HG03095 (cell line): ENCODE measurements at regions not wholly inside any gene's neighbourhood (a gene's known extent, or its start where the extent isn't known, plus 50 kb on each side); places are given as distances from the start of the nearest gene placed in this dataset.
"Not testable (repeated sequence)": the region's sequence is repeated elsewhere in the genome, so short reads cannot be mapped to it uniquely, and the experiment has no call there.

Experiments
- ATAC-seq: cut with Tn5 transposase; IDR thresholded peaks from one replicate; pipeline ENCODE4 v1.9.1; 2021; ENCODE audit warnings: moderate library complexity; ENCODE audit not compliant: unreplicated experiment

- ATAC-seq, result no peak
Measured at GRCh38 chr12:68984796-68985573, 52.0 kb upstream of the CPM start.

DNA sequence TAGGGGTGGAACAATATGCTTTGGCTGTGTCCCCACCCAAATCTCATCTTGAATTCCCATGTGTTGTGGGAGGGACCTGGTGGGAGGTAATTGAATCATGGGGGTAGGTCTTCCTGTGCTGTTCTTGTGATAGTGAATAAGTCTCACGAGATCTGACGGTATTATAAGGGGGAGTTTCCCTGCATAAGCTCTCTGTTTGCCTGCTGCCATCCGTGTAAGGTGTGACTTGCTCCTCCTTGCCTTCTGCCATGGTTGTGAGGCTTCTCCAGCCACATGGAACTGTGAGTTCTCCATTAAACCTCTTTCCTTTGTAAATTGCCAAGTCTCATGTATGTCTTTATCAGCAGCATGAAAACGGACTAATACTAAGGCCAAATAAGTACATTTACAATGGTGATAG is 64.6 kb upstream of the CPM start:
- not testable (repeated sequence) for ATAC-seq

DNA sequence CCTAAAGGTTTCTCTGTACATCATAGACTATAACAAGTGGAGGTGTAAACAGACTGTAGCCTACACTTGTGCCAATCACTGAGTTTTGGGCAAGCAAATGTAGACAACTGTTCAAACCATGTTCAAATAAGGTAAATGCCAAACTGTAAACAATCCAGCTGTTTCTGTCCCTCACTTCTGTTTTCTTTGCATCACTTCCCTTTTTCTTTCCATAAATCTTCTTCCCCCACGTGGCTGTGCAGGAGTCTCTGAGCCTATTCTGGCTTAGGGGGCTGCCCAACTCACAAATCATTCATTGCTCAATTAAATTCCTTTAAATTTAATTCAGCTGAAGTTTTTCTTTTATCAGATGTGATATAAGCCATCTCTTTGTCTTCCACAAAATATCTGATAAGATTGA is 65.1 kb upstream of the CPM start:
- ATAC-seq, result no peak

DNA sequence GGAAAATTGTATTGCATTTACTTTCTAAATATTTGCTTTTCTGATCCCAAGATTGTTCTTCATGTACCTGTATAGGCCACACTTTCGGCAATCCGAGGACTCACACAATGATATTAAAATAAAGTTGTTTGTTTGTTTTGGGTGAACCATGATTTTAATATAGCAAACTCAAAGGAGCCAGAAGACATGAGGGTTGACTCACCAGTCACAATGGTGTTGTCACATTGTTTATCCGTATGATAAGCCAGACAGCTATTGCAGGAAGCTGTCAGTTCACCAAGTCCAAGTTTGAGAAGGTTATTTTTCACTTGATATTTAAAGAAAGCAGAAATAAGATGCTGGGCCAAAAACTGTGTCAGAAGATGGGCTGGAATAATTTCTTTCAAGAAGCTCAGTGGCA is 67.1 kb upstream of the CPM start:
- ATAC-seq, result no peak

DNA sequence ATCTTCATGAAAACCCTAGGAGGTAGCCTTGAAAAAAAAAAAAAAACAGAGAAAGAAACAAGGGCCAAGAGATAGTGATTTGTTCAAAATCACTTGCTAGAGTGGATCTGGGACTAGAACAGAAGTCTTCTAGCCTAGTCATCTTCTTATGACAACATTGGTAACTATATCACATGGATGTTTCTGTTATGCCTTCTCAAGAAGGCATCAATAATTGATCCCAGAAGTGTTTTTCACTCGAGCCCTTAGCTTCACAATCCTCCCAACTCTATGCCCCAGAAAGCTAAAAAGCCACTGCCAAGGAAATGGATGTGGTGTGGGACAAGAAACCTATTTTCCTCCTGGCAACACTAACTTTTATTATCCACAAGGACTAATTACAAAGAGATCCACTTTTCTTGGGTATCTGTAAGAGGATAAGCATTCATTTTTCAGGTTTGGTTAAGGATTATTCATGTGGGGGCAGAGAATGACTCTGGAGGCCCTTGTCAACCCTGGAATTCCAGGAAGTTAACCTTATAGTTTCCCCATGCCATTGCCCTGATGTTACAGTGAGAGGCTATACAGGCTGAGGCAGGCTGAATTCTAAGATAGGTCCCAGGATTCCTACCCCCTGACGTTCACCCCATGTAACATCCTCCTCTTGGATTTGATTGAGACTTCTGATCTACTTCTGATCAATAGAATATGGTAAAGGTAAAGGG is 67.7 kb upstream of the CPM start:
- no peak for ATAC-seq

GRCh38 chr12:69001251-69001650 is 68.3 kb upstream of the CPM start:
- no peak for ATAC-seq

DNA sequence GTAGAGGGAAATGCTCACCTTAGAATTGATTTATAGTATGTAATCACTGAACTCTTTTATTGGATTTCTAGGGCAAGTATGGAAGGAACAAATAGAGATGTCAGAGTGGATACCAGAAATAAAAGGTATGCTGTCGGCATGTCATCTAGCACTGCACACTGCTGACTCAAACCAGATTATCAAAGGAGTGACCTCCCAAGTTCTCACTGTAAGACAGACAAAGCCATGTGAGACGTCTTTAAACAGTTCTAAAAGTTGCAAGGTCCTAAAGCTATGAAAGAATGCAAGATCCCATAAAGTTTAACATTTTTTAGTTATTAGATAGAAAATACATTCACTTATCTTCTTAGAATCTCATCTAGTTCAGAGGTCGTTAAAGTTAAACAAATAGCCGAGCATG is 70.0 kb upstream of the CPM start:
- ATAC-seq, result no peak

GRCh38 chr12:69003991-69004390 is 71.0 kb upstream of the CPM start:
- no peak for ATAC-seq

DNA sequence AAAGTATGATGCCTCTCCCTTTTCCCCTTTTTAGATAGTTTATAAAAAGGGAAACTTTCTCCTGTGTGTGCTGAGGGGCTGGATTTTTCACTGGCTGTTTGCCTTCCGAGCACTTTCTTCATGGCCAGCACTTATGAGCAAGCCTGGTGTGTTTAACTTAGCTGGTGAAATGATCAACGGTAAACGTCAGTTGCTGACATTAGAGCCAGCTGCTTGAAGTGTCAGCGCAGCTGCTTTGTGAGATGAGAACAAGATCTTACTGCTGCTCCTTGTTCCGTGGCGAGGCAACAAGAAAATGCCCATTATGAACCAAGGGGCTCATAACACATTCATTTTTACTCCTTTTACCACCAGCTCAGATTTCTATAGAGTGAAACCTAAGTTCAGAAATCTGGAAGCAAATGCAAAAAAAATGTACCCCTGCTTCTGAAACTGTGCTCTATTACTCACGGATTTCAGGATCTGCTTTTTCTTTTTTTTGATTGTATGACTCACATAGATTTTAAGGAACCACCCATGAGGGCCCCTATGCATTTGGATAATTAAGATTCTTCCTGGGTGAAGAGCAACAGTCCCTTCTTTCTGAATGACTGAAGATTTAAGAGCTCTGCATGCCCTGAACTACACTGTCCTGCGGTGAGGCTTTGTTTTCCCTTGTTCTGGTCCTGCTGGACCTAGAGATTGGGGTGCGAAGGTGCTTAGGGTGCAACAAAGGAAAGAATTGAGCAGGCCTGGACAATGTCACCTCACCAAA is 74.3 kb upstream of the CPM start:
- no peak for ATAC-seq

GRCh38 chr12:69007855-69008351 is 74.9 kb upstream of the CPM start:
- ATAC-seq, result no peak

GRCh38 chr12:69008520-69008919 is 75.5 kb upstream of the CPM start:
- no peak for ATAC-seq

DNA sequence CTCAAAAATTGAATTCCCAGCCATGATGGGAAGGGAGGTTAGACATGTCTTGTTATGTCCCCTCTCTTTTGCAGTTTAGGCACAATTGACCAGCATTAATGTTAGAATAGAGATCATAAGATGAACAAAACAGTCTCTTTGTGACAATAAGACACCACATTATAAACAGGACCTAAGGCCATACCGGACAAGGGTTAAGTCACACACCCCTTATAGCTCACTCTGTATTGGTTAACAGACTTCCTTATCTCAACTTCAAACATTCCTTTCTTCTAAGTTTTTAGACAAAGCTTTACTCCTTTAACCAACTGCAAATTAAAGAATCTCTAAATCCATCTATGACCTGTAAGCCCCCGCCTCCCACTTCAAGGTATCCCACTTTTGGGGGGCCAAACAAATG is 81.1 kb upstream of the CPM start:
- no peak for ATAC-seq

DNA sequence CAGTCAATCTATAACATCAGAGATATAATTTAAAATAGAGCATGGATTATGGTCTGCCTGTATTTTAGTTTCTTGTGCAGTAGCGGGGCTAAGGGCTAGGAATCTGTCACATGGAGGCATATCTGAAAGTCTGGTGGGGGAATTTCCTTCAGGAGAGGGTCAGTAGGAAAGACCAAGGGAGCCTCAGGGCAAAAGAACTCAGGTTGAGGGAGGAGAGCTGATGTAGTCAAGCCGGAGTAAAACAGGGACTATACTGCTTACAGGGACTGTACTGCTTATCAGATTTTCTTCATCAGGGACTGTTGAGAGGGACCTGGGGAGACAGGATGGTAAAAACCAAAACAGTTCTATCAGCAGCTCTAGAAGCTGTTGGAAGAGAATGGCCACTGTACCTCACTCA is 82.0 kb upstream of the CPM start:
- ATAC-seq, result no peak

DNA sequence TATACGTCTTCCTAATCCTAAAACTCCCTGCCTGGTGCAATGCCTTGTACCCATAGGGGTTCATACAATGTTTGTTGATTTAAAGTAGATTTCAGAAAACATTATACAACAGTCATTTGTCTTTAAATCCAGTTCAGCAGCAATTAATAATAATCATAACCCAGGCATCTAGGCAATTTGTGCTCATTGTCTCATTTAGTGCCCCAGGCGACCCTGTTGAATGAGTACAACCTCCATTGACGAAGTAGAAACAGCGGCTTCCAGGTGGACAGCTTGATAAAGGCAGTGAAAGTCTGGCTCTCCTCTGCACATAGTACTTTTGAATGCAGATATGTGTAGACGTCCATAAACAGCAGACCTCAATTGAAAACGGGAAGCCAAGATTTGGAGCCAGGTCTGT is 82.9 kb upstream of the CPM start:
- ATAC-seq, result no peak

GRCh38 chr12:69019082-69019481 is 86.1 kb upstream of the CPM start:
- ATAC-seq, result no peak

- no peak for ATAC-seq
Measured at GRCh38 chr12:69019910-69020309, 86.9 kb upstream of the CPM start.

- ATAC-seq, result no peak
Measured at GRCh38 chr12:69022674-69023073, 89.7 kb upstream of the CPM start.

DNA sequence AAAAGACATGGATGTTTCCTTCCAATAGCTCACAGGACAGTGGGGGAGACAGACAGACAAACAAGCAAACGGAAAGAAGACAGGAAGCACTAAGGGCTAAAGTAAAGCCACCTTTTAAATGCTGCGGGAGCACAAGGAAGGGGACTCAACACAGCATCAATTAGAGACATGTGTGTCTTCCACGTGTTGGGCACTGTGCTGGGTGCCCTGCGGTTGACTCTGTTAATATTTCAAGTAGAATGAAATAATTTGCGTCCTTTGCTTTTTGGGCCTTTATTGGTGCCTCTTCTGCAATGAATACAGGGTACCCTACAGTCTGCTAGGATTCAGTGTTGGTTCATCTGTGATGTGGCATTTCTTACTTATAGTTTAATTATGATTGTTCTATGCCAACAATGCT is 90.9 kb upstream of the CPM start:
- ATAC-seq, result no peak

DNA sequence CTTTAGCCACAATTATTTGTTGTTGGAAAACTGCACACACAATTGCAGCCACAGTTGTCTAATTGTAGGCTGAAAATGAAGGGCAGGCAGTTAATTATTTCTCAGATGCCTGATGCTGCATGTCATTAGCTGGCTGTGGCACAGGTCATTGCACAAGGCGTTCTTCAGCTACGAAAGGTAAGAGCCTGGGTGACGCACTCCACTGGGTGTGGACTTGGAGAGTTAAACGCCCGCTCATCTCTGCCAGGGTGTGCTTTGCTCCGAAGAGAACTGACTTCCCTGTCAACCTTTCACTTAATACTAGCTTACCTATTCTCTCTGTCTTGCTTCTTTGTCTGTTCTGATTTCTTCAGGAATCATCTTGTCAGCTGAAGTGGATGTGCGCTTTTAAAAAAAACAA is 91.4 kb upstream of the CPM start:
- no peak for ATAC-seq

GRCh38 chr12:69024907-69025306 is 91.9 kb upstream of the CPM start:
- ATAC-seq, result no peak

- ATAC-seq, result no peak
Measured at GRCh38 chr12:69026336-69026735, 93.4 kb upstream of the CPM start.

DNA sequence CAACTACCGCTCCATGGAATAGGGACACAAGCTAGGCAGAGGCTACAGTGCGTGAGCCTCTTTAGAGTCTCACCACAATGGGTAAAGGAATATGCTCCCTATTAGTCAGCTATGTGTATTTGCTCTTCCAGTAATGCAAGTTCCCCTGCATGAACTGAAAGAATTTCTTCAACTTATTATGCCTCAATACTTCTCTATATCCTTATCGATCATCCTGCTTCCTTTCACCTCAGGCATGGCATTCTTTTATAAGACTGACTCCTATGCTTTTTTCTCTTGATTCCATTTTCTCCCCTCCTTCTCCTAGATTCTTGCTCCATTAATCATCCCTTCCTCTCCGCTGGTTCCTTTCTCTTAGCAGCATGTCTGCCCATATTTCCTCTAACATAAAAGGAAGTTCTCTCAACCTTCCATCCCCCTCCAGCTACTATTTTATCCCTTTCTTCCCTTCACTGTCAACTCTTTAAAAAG is 94.5 kb upstream of the CPM start:
- no peak for ATAC-seq
